Hepatocyte (in vitro differentiated cells): ENCODE measurements at regions not wholly inside any gene's neighbourhood (a gene's known extent, or its start where the extent isn't known, plus 50 kb on each side); places are given as distances from the start of the nearest gene placed in this dataset.

Experiments used
- DNase-seq: peaks from one replicate; pipeline ENCODE4 v3.0.0-alpha.2; 2016; ENCODE audit warnings: low spot score
- H2AFZ ChIP-seq: fragments of 200-600 bp; sonication (generic); 2 replicates; pipeline ENCODE4 v1.6.0; 2016; ENCODE audit warnings: antibody characterized with exemption, mild to moderate bottlenecking
- H3K27ac ChIP-seq: fragments of 200-600 bp; sonication (generic); 2 replicates; pipeline ENCODE4 v1.5.1; 2016; ENCODE audit warnings: mild to moderate bottlenecking
- H3K27me3 ChIP-seq: fragments of 200-600 bp; sonication (generic); 2 replicates; pipeline ENCODE4 v1.6.1; 2016
- H3K36me3 ChIP-seq: fragments of 200-600 bp; sonication (generic); replicated peaks from 2 replicates; pipeline ENCODE4 v1.5.1; 2016; ENCODE audit warnings: low read depth; ENCODE audit not compliant: insufficient read depth
- H3K4me1 ChIP-seq: fragments of 200-600 bp; sonication (generic); 2 replicates; pipeline ENCODE4 v1.5.1; 2016; ENCODE audit warnings: mild to moderate bottlenecking, moderate library complexity; ENCODE audit not compliant: insufficient read depth
- H3K4me2 ChIP-seq: fragments of 200-600 bp; sonication (generic); 2 replicates; pipeline ENCODE4 v1.6.0; 2016
- H3K4me3 ChIP-seq: fragments of 200-600 bp; sonication (generic); 2 replicates; pipeline ENCODE4 v1.5.1; 2016; ENCODE audit warnings: mild to moderate bottlenecking
- H3K79me2 ChIP-seq: fragments of 200-600 bp; sonication (generic); 2 replicates; pipeline ENCODE4 v1.6.0; 2017; ENCODE audit warnings: mild to moderate bottlenecking
- H3K9me2 ChIP-seq: fragments of 200-600 bp; sonication (generic); replicated peaks from 2 replicates; pipeline ENCODE4 v1.6.0; 2017; ENCODE audit warnings: mild to moderate bottlenecking; ENCODE audit not compliant: insufficient read depth
- H3K9me3 ChIP-seq: fragments of 200-600 bp; sonication (generic); 2 replicates; pipeline ENCODE4 v1.5.1; 2016; ENCODE audit warnings: low read depth, mild to moderate bottlenecking
- H4K20me1 ChIP-seq: fragments of 200-600 bp; sonication (generic); 2 replicates; pipeline ENCODE4 v1.6.0; 2016; ENCODE audit warnings: mild to moderate bottlenecking; ENCODE audit not compliant: insufficient read depth, poor library complexity, severe bottlenecking
- CTCF ChIP-seq: fragments of 200-600 bp; sonication (generic); IDR thresholded peaks from 2 replicates; pipeline ENCODE4 v1.5.1; 2016; ENCODE audit warnings: antibody characterized with exemption, mild to moderate bottlenecking; ENCODE audit not compliant: poor library complexity
- EZH2 ChIP-seq: fragments of 200-600 bp; sonication (generic); IDR thresholded peaks from 2 replicates; pipeline ENCODE4 v1.6.1; 2016; ENCODE audit warnings: antibody characterized with exemption, mild to moderate bottlenecking, borderline replicate concordance
- EZH2phosphoT487 ChIP-seq: fragments of 200-600 bp; sonication (generic); IDR thresholded peaks from one replicate; pipeline ENCODE4 v1.6.1; 2018; ENCODE audit warnings: antibody characterized with exemption, mild to moderate bottlenecking, low read depth, moderate library complexity; ENCODE audit not compliant: unreplicated experiment, severe bottlenecking
- WGBS: methylation state at CpG from one replicate; pipeline ENCODE4 v1.1.6; 2016; ENCODE audit warnings: low lambda C conversion rate; ENCODE audit errors: missing lambda C conversion rate; 5-methylcytosine and 5-hydroxymethylcytosine counted together

GRCh38 chr21:24658926-24659325, 948.4 kb downstream of the MRPL39 start:
- no peaks in the 10 kb centered on the region for H4K20me1 ChIP-seq
- no peak overlapping the region for H2AFZ ChIP-seq
- H3K9me3 ChIP-seq: no peaks in the 10 kb centered on the region
- no peaks in the 10 kb centered on the region for H3K79me2 ChIP-seq
- no peaks in the 10 kb centered on the region for H3K4me1 ChIP-seq
- H3K27me3 ChIP-seq: no peaks in the 10 kb centered on the region
- no peak overlapping the region for H3K4me2 ChIP-seq
- TF ChIP-seq CTCF (no peak), EZH2phosphoT487 (no peak), EZH2 (no peak)
- no peak for DNase-seq
- no peaks in the 10 kb centered on the region for H3K9me2 ChIP-seq
- H3K4me3 ChIP-seq: no peak overlapping the region
- H3K36me3 ChIP-seq: no peaks in the 10 kb centered on the region
- H3K27ac ChIP-seq: no peak overlapping the region

- no peak for TF ChIP-seq CTCF
- no peak for TF ChIP-seq EZH2phosphoT487
- no peak for TF ChIP-seq EZH2
Measured at GRCh38 chr21:24658026-24658425, 949.3 kb downstream of the MRPL39 start.

GRCh38 chr21:24649691-24650090, 957.6 kb downstream of the MRPL39 start:
- 33% methylated on average over 1 of the region's 1 CpG for WGBS
- Histone ChIP-seq H3K9me2 (no peaks in the 10 kb centered on the region), H3K79me2 (no peaks in the 10 kb centered on the region), H3K4me1 (no peaks in the 10 kb centered on the region), H2AFZ (no peak overlapping the region), H4K20me1 (no peaks in the 10 kb centered on the region), H3K27me3 (no peaks in the 10 kb centered on the region), H3K9me3 (no peaks in the 10 kb centered on the region), H3K4me2 (no peak overlapping the region), H3K27ac (no peak overlapping the region), H3K36me3 (no peaks in the 10 kb centered on the region), H3K4me3 (no peak overlapping the region)
- TF ChIP-seq CTCF (no peak), EZH2phosphoT487 (no peak), EZH2 (no peak)
- no peak for DNase-seq

More at GRCh38 chr21:24658026-24658425, 949.3 kb downstream of the MRPL39 start:
- Histone ChIP-seq H3K4me3 (no peak overlapping the region), H3K4me2 (no peak overlapping the region), H2AFZ (no peak overlapping the region), H3K9me2 (no peaks in the 10 kb centered on the region), H3K4me1 (no peaks in the 10 kb centered on the region), H3K9me3 (no peaks in the 10 kb centered on the region), H4K20me1 (no peaks in the 10 kb centered on the region), H3K36me3 (no peaks in the 10 kb centered on the region), H3K27ac (no peak overlapping the region), H3K27me3 (no peaks in the 10 kb centered on the region), H3K79me2 (no peaks in the 10 kb centered on the region)
- 63% methylated on average over 1 of the region's 1 CpG for WGBS
- DNase-seq: no peak

- TF ChIP-seq EZH2phosphoT487 (no peak), EZH2 (no peak)
- no peak overlapping the region for H3K27ac ChIP-seq
- H3K9me2 ChIP-seq: no peaks in the 10 kb centered on the region
- H3K27me3 ChIP-seq: no peaks in the 10 kb centered on the region
- H3K79me2 ChIP-seq: no peaks in the 10 kb centered on the region
- H3K4me2 ChIP-seq: no peak overlapping the region
- H3K9me3 ChIP-seq: no peaks in the 10 kb centered on the region
- H4K20me1 ChIP-seq: no peaks in the 10 kb centered on the region
- H2AFZ ChIP-seq: no peak overlapping the region
- H3K36me3 ChIP-seq: no peaks in the 10 kb centered on the region
- 62% methylated on average over 4 of the region's 4 CpGs for WGBS
- H3K4me1 ChIP-seq: no peaks in the 10 kb centered on the region
- no peak for DNase-seq
- no peak overlapping the region for H3K4me3 ChIP-seq
Measured at GRCh38 chr21:24636696-24637095, 970.6 kb downstream of the MRPL39 start.
